ENCODE measurements at regions not wholly inside any gene's neighbourhood (a gene's known extent, or its start where the extent isn't known, plus 50 kb on each side); places are given as distances from the start of the nearest gene placed in this dataset.

- DNase-seq (ENCODE audit: low read depth), result no peak
- no peak for TF ChIP-seq CTCF (conservative IDR thresholded peaks at IDR 0.05; ENCODE audit: control insufficient read depth, insufficient read depth, low read depth, low read length)
- H3K4me3 ChIP-seq (ENCODE audit: control insufficient read depth, low read depth, low read length), result no peak overlapping the region
These were observed 85.6 kb upstream of the HAAO start for GRCh38 chr2:42877936-42878335.

GRCh38 chr2:42877511-42877910 lies 85.1 kb upstream of the HAAO start:
- DNase-seq (ENCODE audit: low read depth), result no peak
- H3K4me3 ChIP-seq (ENCODE audit: control insufficient read depth, low read depth, low read length), result no peak overlapping the region
- TF ChIP-seq CTCF (conservative IDR thresholded peaks at IDR 0.05; ENCODE audit: control insufficient read depth, insufficient read depth, low read depth, low read length), result no peak

- no peak for DNase-seq (ENCODE audit: low read depth)
- no peak for TF ChIP-seq CTCF (conservative IDR thresholded peaks at IDR 0.05; ENCODE audit: control insufficient read depth, insufficient read depth, low read depth, low read length)
- no peak overlapping the region for H3K4me3 ChIP-seq (ENCODE audit: control insufficient read depth, low read depth, low read length)
These were observed 84.0 kb upstream of the HAAO start for GRCh38 chr2:42876326-42876751.

GRCh38 chr2:42875880-42876279 lies 83.5 kb upstream of the HAAO start:
- no peak for DNase-seq (ENCODE audit: low read depth)
- H3K4me3 ChIP-seq (ENCODE audit: control insufficient read depth, low read depth, low read length), result no peak overlapping the region
- TF ChIP-seq CTCF (conservative IDR thresholded peaks at IDR 0.05; ENCODE audit: control insufficient read depth, insufficient read depth, low read depth, low read length), result no peak

GRCh38 chr2:42874949-42875801 lies 82.8 kb upstream of the HAAO start:
- no peak overlapping the region for H3K4me3 ChIP-seq (ENCODE audit: control insufficient read depth, low read depth, low read length)
- TF ChIP-seq CTCF (conservative IDR thresholded peaks at IDR 0.05; ENCODE audit: control insufficient read depth, insufficient read depth, low read depth, low read length), result no peak
- DNase-seq (ENCODE audit: low read depth), result peak; percentile 14

GRCh38 chr2:42872721-42873120 lies 80.3 kb upstream of the HAAO start:
- no peak overlapping the region for H3K4me3 ChIP-seq (ENCODE audit: control insufficient read depth, low read depth, low read length)
- TF ChIP-seq CTCF (conservative IDR thresholded peaks at IDR 0.05; ENCODE audit: control insufficient read depth, insufficient read depth, low read depth, low read length), result no peak
- DNase-seq (ENCODE audit: low read depth), result peak; percentile 82

All from fibroblast of mammary gland (primary cell).